IMR-90 (cell line): ENCODE measurements at regions not wholly inside any gene's neighbourhood (a gene's known extent, or its start where the extent isn't known, plus 50 kb on each side); places are given as distances from the start of the nearest gene placed in this dataset.

Experiments
- ATAC-seq: fragments of 200-7000 bp; cut with Tn5 transposase; 2 replicates; pipeline ENCODE4 v1.9.1; 2020; ENCODE audit warnings: low read depth, mild to moderate bottlenecking, moderate library complexity
- BruUV-seq: library from RNA; stranded (reverse); fragments of 400-500 nt; replicated peaks from 2 replicates; lab custom pipeline; 2021; lab: Mats Ljungman, UMichigan
- CTCF ChIA-PET: fragments of 300-600 bp; formaldehyde crosslinking; extraction: SDS; loops from one replicate; lab custom pipeline; 2021; ENCODE audit warnings: antibody characterized with exemption; lab: Yijun Ruan, JAX
- POLR2A ChIA-PET: fragments of 300-600 bp; sonication (Branson Sonifier 250); formaldehyde crosslinking; loops from one replicate; lab custom pipeline; 2022; ENCODE audit warnings: antibody characterized with exemption; ENCODE audit not compliant: unreplicated experiment; lab: Charles Lee
- DNase-seq: peaks from one replicate; pipeline ENCODE4 v3.0.0; 2013
- H2AFZ ChIP-seq: replicated peaks from 2 replicates; pipeline ENCODE3; 2013; ENCODE audit warnings: low read length, mild to moderate bottlenecking; ENCODE audit not compliant: poor library complexity
- H2AK5ac ChIP-seq: 2 replicates; pipeline ENCODE4 v1.6.1; 2013; ENCODE audit warnings: low read depth, low read length, inconsistent platforms
- H2AK9ac ChIP-seq: replicated peaks from 2 replicates; pipeline ENCODE3; 2013; ENCODE audit warnings: mild to moderate bottlenecking, low read depth, low read length, moderate library complexity; ENCODE audit not compliant: poor library complexity
- H2BK120ac ChIP-seq: 2 replicates; pipeline ENCODE4 v1.6.1; 2013; ENCODE audit warnings: low read depth, low read length, inconsistent platforms
- H2BK15ac ChIP-seq: 3 replicates; pipeline ENCODE4 v1.6.1; 2013; ENCODE audit warnings: low read depth, low read length, inconsistent platforms
- H2BK20ac ChIP-seq: 2 replicates; pipeline ENCODE4 v1.6.1; 2013; ENCODE audit warnings: low read depth, mild to moderate bottlenecking, inconsistent platforms, low read length, moderate library complexity
- H2BK5ac ChIP-seq: 2 replicates; pipeline ENCODE4 v1.6.1; 2013; ENCODE audit warnings: mild to moderate bottlenecking, low read depth, low read length, inconsistent platforms; ENCODE audit not compliant: poor library complexity, severe bottlenecking
- H3K14ac ChIP-seq: replicated peaks from 2 replicates; pipeline ENCODE4 v1.6.1; 2013; ENCODE audit warnings: low read depth, low read length, inconsistent platforms
- H3K18ac ChIP-seq: 2 replicates; pipeline ENCODE4 v1.6.1; 2013; ENCODE audit warnings: low read depth, low read length, control low read depth
- H3K23ac ChIP-seq: 2 replicates; pipeline ENCODE4 v1.6.1; 2013; ENCODE audit warnings: low read depth, low read length, inconsistent platforms
- H3K27ac ChIP-seq: 2 replicates; pipeline ENCODE4 v1.5.1; 2013; ENCODE audit warnings: mild to moderate bottlenecking, control low read depth, low read length; ENCODE audit not compliant: insufficient read depth
- H3K27me3 ChIP-seq: 2 replicates; pipeline ENCODE4 v1.6.1; 2013; ENCODE audit warnings: low read length; ENCODE audit not compliant: control insufficient read depth, insufficient read depth
- H3K36me3 ChIP-seq: 2 replicates; pipeline ENCODE4 v1.6.1; 2013; ENCODE audit warnings: low read length, mixed read lengths; ENCODE audit not compliant: control insufficient read depth, insufficient read depth
- H3K4ac ChIP-seq: 2 replicates; pipeline ENCODE4 v1.6.1; 2013; ENCODE audit warnings: low read depth, low read length, inconsistent platforms
- H3K4me1 ChIP-seq: 2 replicates; pipeline ENCODE4 v1.6.1; 2013; ENCODE audit warnings: low read length, mixed read lengths; ENCODE audit not compliant: control insufficient read depth, insufficient read depth
- H3K4me2 ChIP-seq: 2 replicates; pipeline ENCODE4 v1.6.1; 2013; ENCODE audit warnings: low read depth, mild to moderate bottlenecking, control low read depth, low read length, moderate library complexity
- H3K4me3 ChIP-seq: 2 replicates; pipeline ENCODE4 v1.5.1; 2013; ENCODE audit warnings: low read depth, mild to moderate bottlenecking, control low read depth, low read length, moderate library complexity; ENCODE audit not compliant: insufficient read depth
- H3K56ac ChIP-seq: 2 replicates; pipeline ENCODE4 v1.6.1; 2013; ENCODE audit warnings: low read length, inconsistent platforms; ENCODE audit not compliant: insufficient read depth; ENCODE audit errors: extremely low read depth
- H3K79me1 ChIP-seq, 2 experiments: 2 replicates each; pipeline ENCODE4 v1.6.1; 2013; ENCODE audit warnings: low read length in 2 of 2, inconsistent platforms in 1 of 2, low read depth in 1 of 2
- H3K9ac ChIP-seq: 2 replicates; pipeline ENCODE4 v1.6.1; 2013; ENCODE audit warnings: low read depth, low read length, control low read depth
- H3K9me1 ChIP-seq: 2 replicates; pipeline ENCODE4 v1.6.1; 2013; ENCODE audit warnings: low read length, inconsistent platforms; ENCODE audit not compliant: insufficient read depth
- H3K9me3 ChIP-seq: 2 replicates; pipeline ENCODE4 v1.6.1; 2013; ENCODE audit warnings: low read length; ENCODE audit not compliant: control insufficient read depth, insufficient read depth
- H4K20me1 ChIP-seq: 2 replicates; pipeline ENCODE4 v1.6.1; 2013; ENCODE audit warnings: low read length, inconsistent platforms; ENCODE audit not compliant: insufficient read depth
- H4K5ac ChIP-seq: 2 replicates; pipeline ENCODE4 v1.6.1; 2013; ENCODE audit warnings: mild to moderate bottlenecking, low read depth, low read length, control low read depth
- H4K8ac ChIP-seq, 2 experiments: 2 replicates each; pipeline ENCODE4 v1.6.1; 2013; ENCODE audit warnings: low read depth in 2 of 2, low read length in 2 of 2, control low read depth in 1 of 2, inconsistent platforms in 1 of 2
- H4K91ac ChIP-seq: 2 replicates; pipeline ENCODE4 v1.6.1; 2013; ENCODE audit warnings: low read depth, low read length, inconsistent platforms; ENCODE audit not compliant: insufficient read depth
- BHLHE40 ChIP-seq: fragments of 150-350 bp; IDR thresholded peaks from 2 replicates; pipeline ENCODE4 v1.6.1; 2016; ENCODE audit warnings: mild to moderate bottlenecking, low read depth, low read length
- CEBPB ChIP-seq: IDR thresholded peaks from 2 replicates; pipeline ENCODE4 v1.6.1; 2012; ENCODE audit warnings: low read depth, low read length, improper control_type of control experiment
- CHD1 ChIP-seq: IDR thresholded peaks from 2 replicates; pipeline ENCODE4 v1.6.1; 2012; ENCODE audit warnings: low read depth, low read length, improper control_type of control experiment
- FOS ChIP-seq: fragments of 150-350 bp; IDR thresholded peaks from 2 replicates; pipeline ENCODE4 v1.6.1; 2016; ENCODE audit warnings: low read depth, low read length
- MAFK ChIP-seq: IDR thresholded peaks from 2 replicates; pipeline ENCODE4 v1.6.1; 2012; ENCODE audit warnings: low read depth, low read length, improper control_type of control experiment
- MAZ ChIP-seq: IDR thresholded peaks from 2 replicates; pipeline ENCODE4 v1.6.1; 2012; ENCODE audit warnings: low read depth, mild to moderate bottlenecking, low read length, improper control_type of control experiment, moderate library complexity, borderline replicate concordance
- MXI1 ChIP-seq: IDR thresholded peaks from 2 replicates; pipeline ENCODE4 v1.6.1; 2012; ENCODE audit warnings: low read depth, mild to moderate bottlenecking, low read length, moderate library complexity, borderline replicate concordance
- NFE2L2 ChIP-seq: fragments of 150-350 bp; IDR thresholded peaks from 2 replicates; pipeline ENCODE4 v1.6.1; 2016; ENCODE audit warnings: low read depth, mild to moderate bottlenecking, low read length
- POLR2A ChIP-seq: IDR thresholded peaks from 2 replicates; pipeline ENCODE4 v1.6.1; 2012; ENCODE audit warnings: mild to moderate bottlenecking, low read depth, low read length
- RAD21 ChIP-seq: IDR thresholded peaks from 2 replicates; pipeline ENCODE4 v1.6.1; 2012; ENCODE audit warnings: low read length, improper control_type of control experiment
- RCOR1 ChIP-seq: IDR thresholded peaks from 2 replicates; pipeline ENCODE4 v1.6.1; 2012; ENCODE audit warnings: mild to moderate bottlenecking, low read length, improper control_type of control experiment; ENCODE audit not compliant: insufficient replicate concordance
- RFX5 ChIP-seq: IDR thresholded peaks from 2 replicates; pipeline ENCODE4 v1.8.0; 2012; ENCODE audit warnings: low read depth, mild to moderate bottlenecking, low read length, moderate library complexity
- SMC3 ChIP-seq: fragments of 150-350 bp; IDR thresholded peaks from 2 replicates; pipeline ENCODE4 v1.6.1; 2016; ENCODE audit warnings: low read depth, mild to moderate bottlenecking, antibody characterized with exemption, low read length, moderate library complexity
- dilution Hi-C: fragments of 300-500 bp; cut with HindIII; formaldehyde crosslinking; loops from one replicate; pipeline ENCODE4 v1.14.3; 2018; ENCODE audit warnings: low sequenced_read_pairs; ENCODE audit not compliant: unreplicated experiment
- in situ Hi-C: fragments of 300-500 bp; cut with MboI; formaldehyde crosslinking; loops from 3 replicates; pipeline ENCODE4 v1.14.3; 2019; ENCODE audit warnings: low sequenced_read_pairs, inconsistent platforms, mixed read lengths
- intact Hi-C: fragments of 100-400 bp; cut with micrococcal nuclease; formaldehyde crosslinking; loops from 2 replicates; pipeline ENCODE4 v1.10.0; 2022
- TF ChIP-seq, protein P1 (sequence below): fragments of 150-350 bp; IDR thresholded peaks from 2 replicates; pipeline ENCODE4 v1.6.1; 2017; ENCODE audit warnings: mild to moderate bottlenecking, antibody characterized with exemption, low read length, low read depth
- TF ChIP-seq, protein P2 (sequence below): fragments of 150-350 bp; IDR thresholded peaks from 2 replicates; pipeline ENCODE4 v1.6.1; 2016; ENCODE audit warnings: low read depth, mild to moderate bottlenecking, low read length, moderate library complexity, borderline replicate concordance
- TF ChIP-seq, protein P3 (sequence below): conservative IDR thresholded peaks from 2 replicates; pipeline ENCODE4 v1.5.1; 2012; ENCODE audit warnings: mild to moderate bottlenecking, low read depth, low read length, improper control_type of control experiment

DNA sequence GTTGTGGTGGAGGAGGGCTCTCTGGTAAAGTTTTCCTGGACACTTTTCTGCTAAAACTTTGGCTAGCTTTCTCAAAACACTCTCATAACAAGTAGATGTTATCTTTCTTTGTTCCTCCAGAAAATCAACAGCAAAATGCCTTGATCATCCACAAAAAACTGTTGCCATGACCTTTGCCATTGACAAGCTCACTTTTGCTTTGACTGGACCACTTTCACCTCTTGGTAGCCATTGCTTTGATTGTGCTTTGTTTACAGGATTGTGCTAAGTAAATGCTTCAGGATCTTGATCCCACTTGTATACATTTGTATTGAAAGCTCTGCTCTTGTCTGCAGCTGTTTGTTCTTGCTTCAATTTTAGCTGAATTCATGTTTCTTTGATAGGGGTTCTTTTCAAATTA is 143.9 kb upstream of the NR3C1 start:
- H4K8ac ChIP-seq = no peak overlapping the region
- no peaks in the 10 kb centered on the region for H3K36me3 ChIP-seq
- peak overlapping the region; percentile 20; the same call in 1 of the 2 replicates for H3K18ac ChIP-seq
- H3K56ac ChIP-seq = no peak overlapping the region
- H2AK9ac ChIP-seq = no peak overlapping the region
- H2AFZ ChIP-seq = no peak overlapping the region
- H2BK15ac ChIP-seq = 0 out of 3 replicates have a peak overlapping the region, but pooled peaks have one; percentile 67
- no peak overlapping the region for H3K9ac ChIP-seq
- H3K79me1 ChIP-seq = no peaks in the 10 kb centered on the region
- peaks cover 5% of the 10 kb centered on the region for H3K9me1 ChIP-seq
- in situ Hi-C loops (no loop called here), dilution Hi-C loops (no loop called here), intact Hi-C loops (no loop called here)
- no peaks in the 10 kb centered on the region for H3K9me3 ChIP-seq
- H4K5ac ChIP-seq = peak overlapping the region; percentile 73; the same call in 1 of the 2 replicates
- TF ChIP-seq MAZ = no peak
- TF ChIP-seq, protein P1, sequence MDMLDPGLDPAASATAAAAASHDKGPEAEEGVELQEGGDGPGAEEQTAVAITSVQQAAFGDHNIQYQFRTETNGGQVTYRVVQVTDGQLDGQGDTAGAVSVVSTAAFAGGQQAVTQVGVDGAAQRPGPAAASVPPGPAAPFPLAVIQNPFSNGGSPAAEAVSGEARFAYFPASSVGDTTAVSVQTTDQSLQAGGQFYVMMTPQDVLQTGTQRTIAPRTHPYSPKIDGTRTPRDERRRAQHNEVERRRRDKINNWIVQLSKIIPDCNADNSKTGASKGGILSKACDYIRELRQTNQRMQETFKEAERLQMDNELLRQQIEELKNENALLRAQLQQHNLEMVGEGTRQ = no peak
- TF ChIP-seq RFX5 = no peak
- TF ChIP-seq CHD1 = no peak
- TF ChIP-seq MAFK = no peak
- no peak for TF ChIP-seq RAD21
- TF ChIP-seq POLR2A = no peak
- TF ChIP-seq FOS = no peak
- no peak for TF ChIP-seq MXI1
- TF ChIP-seq, protein P2, sequence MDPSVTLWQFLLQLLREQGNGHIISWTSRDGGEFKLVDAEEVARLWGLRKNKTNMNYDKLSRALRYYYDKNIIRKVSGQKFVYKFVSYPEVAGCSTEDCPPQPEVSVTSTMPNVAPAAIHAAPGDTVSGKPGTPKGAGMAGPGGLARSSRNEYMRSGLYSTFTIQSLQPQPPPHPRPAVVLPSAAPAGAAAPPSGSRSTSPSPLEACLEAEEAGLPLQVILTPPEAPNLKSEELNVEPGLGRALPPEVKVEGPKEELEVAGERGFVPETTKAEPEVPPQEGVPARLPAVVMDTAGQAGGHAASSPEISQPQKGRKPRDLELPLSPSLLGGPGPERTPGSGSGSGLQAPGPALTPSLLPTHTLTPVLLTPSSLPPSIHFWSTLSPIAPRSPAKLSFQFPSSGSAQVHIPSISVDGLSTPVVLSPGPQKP = no peak
- no peak for TF ChIP-seq NFE2L2
- TF ChIP-seq CEBPB = no peak
- TF ChIP-seq, protein P3, sequence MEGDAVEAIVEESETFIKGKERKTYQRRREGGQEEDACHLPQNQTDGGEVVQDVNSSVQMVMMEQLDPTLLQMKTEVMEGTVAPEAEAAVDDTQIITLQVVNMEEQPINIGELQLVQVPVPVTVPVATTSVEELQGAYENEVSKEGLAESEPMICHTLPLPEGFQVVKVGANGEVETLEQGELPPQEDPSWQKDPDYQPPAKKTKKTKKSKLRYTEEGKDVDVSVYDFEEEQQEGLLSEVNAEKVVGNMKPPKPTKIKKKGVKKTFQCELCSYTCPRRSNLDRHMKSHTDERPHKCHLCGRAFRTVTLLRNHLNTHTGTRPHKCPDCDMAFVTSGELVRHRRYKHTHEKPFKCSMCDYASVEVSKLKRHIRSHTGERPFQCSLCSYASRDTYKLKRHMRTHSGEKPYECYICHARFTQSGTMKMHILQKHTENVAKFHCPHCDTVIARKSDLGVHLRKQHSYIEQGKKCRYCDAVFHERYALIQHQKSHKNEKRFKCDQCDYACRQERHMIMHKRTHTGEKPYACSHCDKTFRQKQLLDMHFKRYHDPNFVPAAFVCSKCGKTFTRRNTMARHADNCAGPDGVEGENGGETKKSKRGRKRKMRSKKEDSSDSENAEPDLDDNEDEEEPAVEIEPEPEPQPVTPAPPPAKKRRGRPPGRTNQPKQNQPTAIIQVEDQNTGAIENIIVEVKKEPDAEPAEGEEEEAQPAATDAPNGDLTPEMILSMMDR = no peak
- TF ChIP-seq SMC3 = no peak
- no peak for TF ChIP-seq RCOR1
- TF ChIP-seq BHLHE40 = no peak
- H3K4me3 ChIP-seq = no peak overlapping the region
- no peak for DNase-seq
- no peak overlapping the region; the same call in 1 of the 2 replicates for H3K27ac ChIP-seq
- peak overlapping the region; percentile 52; the same call in 1 of the 2 replicates for H3K23ac ChIP-seq
- H4K20me1 ChIP-seq = no peaks in the 10 kb centered on the region
- CTCF ChIA-PET = no interaction called here
- H3K14ac ChIP-seq = peak overlapping the region; percentile 63; the same call in 1 of the 2 replicates
- POLR2A ChIA-PET = no interaction called here
- peaks cover 20% of the 10 kb centered on the region for H3K4me1 ChIP-seq
- peak overlapping the region; percentile 37; the same call in 1 of the 2 replicates for H2BK120ac ChIP-seq
- no peak overlapping the region for H2AK5ac ChIP-seq
- no peaks in the 10 kb centered on the region for H3K27me3 ChIP-seq
- H2BK5ac ChIP-seq = peak overlapping the region; percentile 64
- no peak overlapping the region; the same call in 1 of the 2 replicates for H2BK20ac ChIP-seq
- peak overlapping the region; percentile 55; the same call in 1 of the 2 replicates for H3K4ac ChIP-seq
- no peak overlapping the region for H3K4me2 ChIP-seq
- ATAC-seq = no peak
- BruUV-seq = no TSS peak
- H4K91ac ChIP-seq = peak overlapping the region; percentile 51
